ENCODE measurements at regions not wholly inside any gene's neighbourhood (a gene's known extent, or its start where the extent isn't known, plus 50 kb on each side); places are given as distances from the start of the nearest gene placed in this dataset.

- TF ChIP-seq POLR2AphosphoS5 (IDR thresholded peaks at IDR 0.05; ENCODE audit: low read depth, low read length) (no peak), RXRA (IDR thresholded peaks at IDR 0.05; ENCODE audit: borderline replicate concordance, low read depth) (no peak), MXI1 (IDR thresholded peaks at IDR 0.05; ENCODE audit: low read depth, low read length) (no peak), MAX (IDR thresholded peaks at IDR 0.05; ENCODE audit: low read depth) (no peak), CTCF (IDR thresholded peaks at IDR 0.05) (no peak), RAD21 (IDR thresholded peaks at IDR 0.05; ENCODE audit: low read length) (no peak), TAF1 (IDR thresholded peaks at IDR 0.05; ENCODE audit: borderline replicate concordance, low read depth, low read length) (no peak), EP300 (IDR thresholded peaks at IDR 0.05; ENCODE audit: borderline replicate concordance in 1 of 2, low read depth in 1 of 2, low read length in 1 of 2) (no peak)
Measured at GRCh38 chr2:63710732-63711131, 122.0 kb downstream of the MDH1 start.

Measured in SK-N-SH (cell line).